NT2/D1 (cell line): ENCODE measurements at regions not wholly inside any gene's neighbourhood (a gene's known extent, or its start where the extent isn't known, plus 50 kb on each side); places are given as distances from the start of the nearest gene placed in this dataset.
"Not testable (repeated sequence)": the region's sequence is repeated elsewhere in the genome, so short reads cannot be mapped to it uniquely, and the experiment has no call there.

Experiments
- DNase-seq: peaks from one replicate; pipeline ENCODE4 v3.0.0-alpha.2; 2011; ENCODE audit warnings: low read depth, low spot score
- H3K27me3 ChIP-seq: 2 replicates; pipeline ENCODE4 v1.6.0; 2011; ENCODE audit warnings: mild to moderate bottlenecking; ENCODE audit not compliant: insufficient read length, insufficient read depth
- H3K36me3 ChIP-seq: 2 replicates; pipeline ENCODE4 v1.6.1; 2011; ENCODE audit warnings: mild to moderate bottlenecking, low read length, mixed read lengths; ENCODE audit not compliant: insufficient read depth, insufficient read length
- H3K4me1 ChIP-seq: 2 replicates; pipeline ENCODE4 v1.5.1; 2011; ENCODE audit not compliant: insufficient read depth, insufficient read length
- H3K4me3 ChIP-seq: 2 replicates; pipeline ENCODE4 v1.5.1; 2011; ENCODE audit warnings: low read depth; ENCODE audit not compliant: insufficient read length
- H3K9ac ChIP-seq: 2 replicates; pipeline ENCODE4 v1.6.0; 2011; ENCODE audit warnings: low read depth; ENCODE audit not compliant: insufficient read length
- H3K9me3 ChIP-seq: 2 replicates; pipeline ENCODE4 v1.5.1; 2011; ENCODE audit warnings: mild to moderate bottlenecking, low read length; ENCODE audit not compliant: insufficient read depth
- SUZ12 ChIP-seq: IDR thresholded peaks from 2 replicates; pipeline ENCODE4 v1.6.1; 2011; ENCODE audit not compliant: insufficient read length, insufficient read depth; ENCODE audit errors: extremely low read depth
- YY1 ChIP-seq: IDR thresholded peaks from 2 replicates; pipeline ENCODE4 v1.6.1; 2011; ENCODE audit not compliant: insufficient read length, insufficient read depth
- ZNF274 ChIP-seq: IDR thresholded peaks from 2 replicates; pipeline ENCODE4 v1.6.1; 2011; ENCODE audit warnings: mild to moderate bottlenecking, low read depth, low read length

GRCh38 chr12:131312793-131313545 lies 359.3 kb downstream of the ADGRD1 start:
- H3K4me1 ChIP-seq = peaks cover 16% of the 10 kb centered on the region
- H3K9ac ChIP-seq = peak overlapping the region; percentile 36
- H3K36me3 ChIP-seq = no peaks in the 10 kb centered on the region
- DNase-seq = no peak
- peaks cover 11% of the 10 kb centered on the region; the same call in 1 of the 2 replicates for H3K9me3 ChIP-seq
- peaks cover 9% of the 10 kb centered on the region for H3K27me3 ChIP-seq
- TF ChIP-seq YY1 = no peak
- no peak for TF ChIP-seq SUZ12
- no peak for TF ChIP-seq ZNF274
- no peak overlapping the region for H3K4me3 ChIP-seq

GRCh38 chr12:131313635-131314034 lies 359.9 kb downstream of the ADGRD1 start:
- Histone ChIP-seq H3K4me3 (no peak overlapping the region), H3K9ac (no peak overlapping the region), H3K27me3 (peaks cover 9% of the 10 kb centered on the region), H3K36me3 (no peaks in the 10 kb centered on the region), H3K9me3 (peaks cover 18% of the 10 kb centered on the region; the same call in 1 of the 2 replicates), H3K4me1 (peaks cover 16% of the 10 kb centered on the region)
- TF ChIP-seq YY1 (no peak), SUZ12 (no peak), ZNF274 (no peak)
- no peak for DNase-seq

GRCh38 chr12:131314524-131315090 lies 360.9 kb downstream of the ADGRD1 start:
- Histone ChIP-seq H3K27me3 (peaks cover 9% of the 10 kb centered on the region), H3K9me3 (peaks cover 23% of the 10 kb centered on the region), H3K4me1 (peaks cover 16% of the 10 kb centered on the region), H3K4me3 (no peak overlapping the region), H3K9ac (no peak overlapping the region), H3K36me3 (no peaks in the 10 kb centered on the region)
- no peak for DNase-seq
- TF ChIP-seq SUZ12 = no peak
- TF ChIP-seq YY1 = no peak
- no peak for TF ChIP-seq ZNF274

GRCh38 chr12:131315601-131316000 lies 361.9 kb downstream of the ADGRD1 start:
- TF ChIP-seq SUZ12 (no peak), ZNF274 (no peak), YY1 (no peak)
- H3K4me1 ChIP-seq = peaks cover 16% of the 10 kb centered on the region
- H3K27me3 ChIP-seq = no peaks in the 10 kb centered on the region
- no peaks in the 10 kb centered on the region for H3K36me3 ChIP-seq
- H3K9ac ChIP-seq = no peak overlapping the region
- H3K9me3 ChIP-seq = peaks cover 33% of the 10 kb centered on the region
- DNase-seq = no peak
- no peak overlapping the region for H3K4me3 ChIP-seq

GRCh38 chr12:131316388-131316787 lies 362.7 kb downstream of the ADGRD1 start:
- Histone ChIP-seq H3K9ac (no peak overlapping the region), H3K4me1 (peaks cover 15% of the 10 kb centered on the region), H3K9me3 (peaks cover 41% of the 10 kb centered on the region), H3K27me3 (no peaks in the 10 kb centered on the region), H3K36me3 (no peaks in the 10 kb centered on the region), H3K4me3 (no peak overlapping the region)
- TF ChIP-seq ZNF274 = no peak
- DNase-seq = no peak

GRCh38 chr12:131318045-131318685 lies 364.5 kb downstream of the ADGRD1 start:
- peaks cover 59% of the 10 kb centered on the region for H3K9me3 ChIP-seq

GRCh38 chr12:131321988-131322387 lies 368.3 kb downstream of the ADGRD1 start:
- Histone ChIP-seq H3K27me3 (no peaks in the 10 kb centered on the region), H3K9ac (no peak overlapping the region), H3K36me3 (no peaks in the 10 kb centered on the region), H3K4me1 (no peaks in the 10 kb centered on the region), H3K4me3 (no peak overlapping the region), H3K9me3 (peaks cover 88% of the 10 kb centered on the region)
- no peak for TF ChIP-seq YY1
- TF ChIP-seq ZNF274 = no peak
- TF ChIP-seq SUZ12 = no peak
- DNase-seq = no peak

More at GRCh38 chr12:131318045-131318685, 364.5 kb downstream of the ADGRD1 start:
- H3K27me3 ChIP-seq = no peaks in the 10 kb centered on the region
- peaks cover 6% of the 10 kb centered on the region for H3K4me1 ChIP-seq
- DNase-seq = no peak
- no peak overlapping the region for H3K4me3 ChIP-seq
- no peak for TF ChIP-seq SUZ12
- no peak for TF ChIP-seq ZNF274
- no peak for TF ChIP-seq YY1
- no peak overlapping the region for H3K9ac ChIP-seq
- no peaks in the 10 kb centered on the region for H3K36me3 ChIP-seq

- not testable (repeated sequence) for H3K4me1 ChIP-seq, DNase-seq, H3K9ac ChIP-seq, H3K27me3 ChIP-seq, H3K36me3 ChIP-seq, H3K4me3 ChIP-seq
- H3K9me3 ChIP-seq = peaks cover 90% of the 10 kb centered on the region
Measured at GRCh38 chr12:131322460-131322859, 368.8 kb downstream of the ADGRD1 start.
